OCI-LY7 (cell line): ENCODE measurements at regions not wholly inside any gene's neighbourhood (a gene's known extent, or its start where the extent isn't known, plus 50 kb on each side); places are given as distances from the start of the nearest gene placed in this dataset.

Experiments
- BruUV-seq: library from RNA; stranded (reverse); fragments of 400-500 nt; replicated peaks from 2 replicates; lab custom pipeline; 2021; lab: Mats Ljungman, UMichigan
- CTCF ChIA-PET: fragments of 300-600 bp; sonication (Branson Sonifier 250); formaldehyde crosslinking; loops from one replicate; lab custom pipeline; 2022; ENCODE audit warnings: antibody characterized with exemption; ENCODE audit not compliant: unreplicated experiment; lab: Charles Lee
- POLR2A ChIA-PET: fragments of 300-600 bp; sonication (Branson Sonifier 250); formaldehyde crosslinking; loops from one replicate; lab custom pipeline; 2022; ENCODE audit warnings: antibody characterized with exemption; lab: Charles Lee
- DNase-seq: peaks from one replicate; pipeline ENCODE4 v3.0.0-alpha.2; 2015; ENCODE audit warnings: low spot score
- H2AFZ ChIP-seq: fragments of 200-600 bp; sonication (generic), shearing (Covaris generic); 2 replicates; pipeline ENCODE4 v1.6.1; 2014; ENCODE audit warnings: mild to moderate bottlenecking, antibody characterized with exemption, low read length, moderate library complexity
- H3K27ac ChIP-seq: fragments of 200-600 bp; sonication (generic); 2 replicates; pipeline ENCODE4 v1.5.1; 2014; ENCODE audit warnings: mixed run types, low read depth, mild to moderate bottlenecking, moderate library complexity, low read length, inconsistent platforms; ENCODE audit not compliant: poor library complexity, severe bottlenecking
- H3K36me3 ChIP-seq: fragments of 200-600 bp; sonication (generic); 2 replicates; pipeline ENCODE4 v1.6.1; 2014; ENCODE audit warnings: mild to moderate bottlenecking, antibody characterized with exemption, low read length, moderate library complexity, mixed read lengths; ENCODE audit not compliant: insufficient read depth
- H3K4me1 ChIP-seq: fragments of 200-600 bp; sonication (generic); 2 replicates; pipeline ENCODE4 v1.5.1; 2014; ENCODE audit warnings: mild to moderate bottlenecking, low read length; ENCODE audit not compliant: insufficient read depth, poor library complexity, severe bottlenecking
- H3K4me2 ChIP-seq: fragments of 200-600 bp; sonication (generic); 2 replicates; pipeline ENCODE4 v1.6.1; 2014; ENCODE audit warnings: mild to moderate bottlenecking, low read length
- H3K4me3 ChIP-seq: fragments of 200-600 bp; sonication (generic); 2 replicates; pipeline ENCODE4 v1.5.1; 2014; ENCODE audit warnings: mild to moderate bottlenecking, low read depth, low read length; ENCODE audit not compliant: poor library complexity, severe bottlenecking
- H3K79me2 ChIP-seq: fragments of 200-600 bp; sonication (generic); 2 replicates; pipeline ENCODE4 v1.6.1; 2016; ENCODE audit warnings: low read depth, mild to moderate bottlenecking, low read length, moderate library complexity, mixed read lengths; ENCODE audit not compliant: insufficient read depth
- H3K9me2 ChIP-seq: fragments of 200-600 bp; sonication (generic); 2 replicates; pipeline ENCODE4 v1.6.1; 2016; ENCODE audit warnings: mild to moderate bottlenecking, low read length, mixed read lengths; ENCODE audit not compliant: insufficient read depth
- H3K9me3 ChIP-seq: fragments of 200-600 bp; sonication (generic); 2 replicates; pipeline ENCODE4 v1.6.1; 2014; ENCODE audit warnings: mild to moderate bottlenecking, mixed run types, low read length, mixed read lengths
- H4K20me1 ChIP-seq: fragments of 200-600 bp; sonication (generic); 2 replicates; pipeline ENCODE4 v1.6.1; 2014; ENCODE audit warnings: mild to moderate bottlenecking, antibody characterized with exemption, low read length, moderate library complexity, mixed read lengths; ENCODE audit not compliant: insufficient read depth
- EZH2phosphoT487 ChIP-seq: fragments of 200-600 bp; sonication (generic); IDR thresholded peaks from 2 replicates; pipeline ENCODE4 v1.6.1; 2018; ENCODE audit warnings: low read depth, borderline replicate concordance, mild to moderate bottlenecking, mixed run types, antibody characterized with exemption, low read length, moderate library complexity, mixed read lengths
- intact Hi-C: fragments of 100-400 bp; cut with micrococcal nuclease; formaldehyde crosslinking; loops from one replicate; pipeline ENCODE4 v1.10.0; 2022; ENCODE audit not compliant: unreplicated experiment
- TF ChIP-seq, protein P1 (sequence below): fragments of 200-600 bp; sonication (generic); conservative IDR thresholded peaks from 2 replicates; pipeline ENCODE4 v1.5.1; 2014; ENCODE audit warnings: mild to moderate bottlenecking, antibody characterized with exemption, low read length, moderate library complexity, mixed read lengths

DNA sequence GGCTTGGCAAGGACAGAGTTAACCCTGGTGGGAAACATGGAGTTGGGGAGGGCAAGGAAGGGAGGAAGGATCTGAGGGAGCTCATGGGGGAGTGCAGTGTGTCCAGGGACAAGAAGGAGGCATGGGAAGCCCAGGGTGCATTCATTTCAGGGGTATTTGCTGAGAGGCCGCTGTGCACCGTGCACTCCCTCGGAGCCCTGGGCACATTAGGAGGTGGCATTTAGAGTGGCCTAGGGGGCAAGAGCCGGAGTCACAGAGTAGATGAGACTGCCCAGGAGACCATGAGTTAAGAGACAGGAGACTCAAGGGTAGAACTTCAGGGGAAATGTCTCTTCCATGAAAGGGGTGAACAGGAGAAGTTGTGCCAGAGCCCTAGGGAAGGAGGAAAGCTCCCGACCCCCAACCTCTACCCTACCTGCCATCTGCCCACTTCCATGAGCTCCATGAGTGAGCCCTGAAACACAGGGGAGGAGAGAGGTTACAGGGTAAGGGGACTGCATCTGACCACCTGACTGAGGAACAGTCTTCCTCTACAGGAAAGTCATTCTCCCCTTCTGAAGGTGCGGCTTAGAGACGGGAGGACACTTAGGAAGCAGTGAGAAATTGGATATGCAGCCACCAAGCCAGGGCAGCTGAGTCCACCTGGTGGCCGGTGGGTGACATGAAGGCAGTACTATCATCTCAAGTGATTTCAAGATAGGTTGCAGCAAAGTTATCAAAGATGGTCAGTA lies 58.5 kb upstream of the COPS8 start:
- H3K4me1 ChIP-seq = no peaks in the 10 kb centered on the region
- H2AFZ ChIP-seq = no peak overlapping the region
- POLR2A ChIA-PET = interaction anchor here (0.6 kb wide), 1 partner anchor 146 kb away, joined by 3 read pairs; no protein-coding TSS in a partner anchor
- DNase-seq = peak; percentile 26
- TF ChIP-seq EZH2phosphoT487 = no peak
- TF ChIP-seq, protein P1, sequence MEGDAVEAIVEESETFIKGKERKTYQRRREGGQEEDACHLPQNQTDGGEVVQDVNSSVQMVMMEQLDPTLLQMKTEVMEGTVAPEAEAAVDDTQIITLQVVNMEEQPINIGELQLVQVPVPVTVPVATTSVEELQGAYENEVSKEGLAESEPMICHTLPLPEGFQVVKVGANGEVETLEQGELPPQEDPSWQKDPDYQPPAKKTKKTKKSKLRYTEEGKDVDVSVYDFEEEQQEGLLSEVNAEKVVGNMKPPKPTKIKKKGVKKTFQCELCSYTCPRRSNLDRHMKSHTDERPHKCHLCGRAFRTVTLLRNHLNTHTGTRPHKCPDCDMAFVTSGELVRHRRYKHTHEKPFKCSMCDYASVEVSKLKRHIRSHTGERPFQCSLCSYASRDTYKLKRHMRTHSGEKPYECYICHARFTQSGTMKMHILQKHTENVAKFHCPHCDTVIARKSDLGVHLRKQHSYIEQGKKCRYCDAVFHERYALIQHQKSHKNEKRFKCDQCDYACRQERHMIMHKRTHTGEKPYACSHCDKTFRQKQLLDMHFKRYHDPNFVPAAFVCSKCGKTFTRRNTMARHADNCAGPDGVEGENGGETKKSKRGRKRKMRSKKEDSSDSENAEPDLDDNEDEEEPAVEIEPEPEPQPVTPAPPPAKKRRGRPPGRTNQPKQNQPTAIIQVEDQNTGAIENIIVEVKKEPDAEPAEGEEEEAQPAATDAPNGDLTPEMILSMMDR = peak; percentile 73
- H3K9me3 ChIP-seq = peaks cover 5% of the 10 kb centered on the region; the same call in 1 of the 2 replicates
- no peaks in the 10 kb centered on the region for H3K9me2 ChIP-seq
- CTCF ChIA-PET = interaction anchor here (0.6 kb wide), 1 partner anchor 271 kb away, joined by 3 read pairs; no protein-coding TSS in a partner anchor
- H4K20me1 ChIP-seq = no peaks in the 10 kb centered on the region
- BruUV-seq = no TSS peak
- no peak overlapping the region for H3K4me3 ChIP-seq
- intact Hi-C loops = no loop called here
- no peaks in the 10 kb centered on the region for H3K36me3 ChIP-seq
- no peaks in the 10 kb centered on the region for H3K79me2 ChIP-seq
- no peak overlapping the region for H3K4me2 ChIP-seq
- H3K27ac ChIP-seq = no peak overlapping the region

DNA sequence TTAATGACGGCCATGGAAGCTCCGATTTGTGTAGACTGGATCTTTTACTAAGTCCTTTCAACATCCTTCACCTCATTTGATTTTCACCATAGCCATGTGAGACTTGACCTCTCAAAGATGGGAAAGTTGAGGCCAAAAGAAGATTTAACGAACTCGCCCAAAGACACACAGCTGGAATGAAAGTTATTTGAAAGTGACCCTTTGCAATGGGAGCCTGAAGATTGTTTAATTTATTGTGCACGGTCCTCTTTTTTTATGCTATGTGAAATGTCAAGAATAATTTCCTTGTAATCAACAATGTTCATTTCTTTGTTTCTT lies 58.0 kb upstream of the COPS8 start:
- BruUV-seq = no TSS peak
- POLR2A ChIA-PET = no interaction called here
- H3K4me1 ChIP-seq = no peaks in the 10 kb centered on the region

More for the DNA sequence above, 58.0 kb upstream of the COPS8 start:
- no peak overlapping the region for H3K4me3 ChIP-seq
- no peak for DNase-seq
- H3K9me3 ChIP-seq = peaks cover 5% of the 10 kb centered on the region; the same call in 1 of the 2 replicates
- H3K9me2 ChIP-seq = no peaks in the 10 kb centered on the region
- H3K36me3 ChIP-seq = no peaks in the 10 kb centered on the region
- H2AFZ ChIP-seq = no peak overlapping the region
- intact Hi-C loops = no loop called here
- no peak for TF ChIP-seq EZH2phosphoT487
- TF ChIP-seq, protein P1 = no peak
- no peak overlapping the region for H3K4me2 ChIP-seq
- H3K27ac ChIP-seq = no peak overlapping the region
- H4K20me1 ChIP-seq = no peaks in the 10 kb centered on the region
- CTCF ChIA-PET = interaction anchor here (0.6 kb wide), 1 partner anchor 272 kb away, joined by 3 read pairs; no protein-coding TSS in a partner anchor
- no peaks in the 10 kb centered on the region for H3K79me2 ChIP-seq
